GM23338 (cell line): ENCODE measurements at regions not wholly inside any gene's neighbourhood (a gene's known extent, or its start where the extent isn't known, plus 50 kb on each side); places are given as distances from the start of the nearest gene placed in this dataset.

Experiments used
- ATAC-seq: fragments of 200-7000 bp; cut with Tn5 transposase; 3 replicates; pipeline ENCODE4 v1.9.1; 2020
- DNase-seq: peaks from one replicate; pipeline ENCODE4 v3.0.0-alpha.2; 2015; ENCODE audit warnings: low spot score
- H2AFZ ChIP-seq: fragments of 200-600 bp; sonication (generic); 2 replicates; pipeline ENCODE4 v1.8.0; 2016; ENCODE audit warnings: antibody characterized with exemption, mild to moderate bottlenecking, moderate library complexity
- H3F3A ChIP-seq: fragments of 200-600 bp; sonication (generic); replicated peaks from 2 replicates; pipeline ENCODE4 v1.8.0; 2017; ENCODE audit warnings: antibody characterized with exemption, mixed run types, low read depth
- H3K27ac ChIP-seq: fragments of 200-600 bp; sonication (generic); 2 replicates; pipeline ENCODE4 v1.6.1; 2016; ENCODE audit warnings: low read depth
- H3K27me3 ChIP-seq: fragments of 200-600 bp; sonication (generic); 2 replicates; pipeline ENCODE4 v1.8.0; 2016; ENCODE audit warnings: mild to moderate bottlenecking, mixed run types, moderate library complexity; ENCODE audit not compliant: insufficient read depth
- H3K36me3 ChIP-seq: fragments of 200-600 bp; sonication (generic); 2 replicates; pipeline ENCODE4 v1.8.0; 2016; ENCODE audit warnings: mild to moderate bottlenecking; ENCODE audit not compliant: insufficient read depth
- H3K4me1 ChIP-seq: fragments of 200-600 bp; sonication (generic); 2 replicates; pipeline ENCODE4 v1.8.0; 2016; ENCODE audit warnings: mild to moderate bottlenecking, moderate library complexity; ENCODE audit not compliant: insufficient read depth
- H3K4me2 ChIP-seq: fragments of 200-600 bp; sonication (generic); 2 replicates; pipeline ENCODE4 v1.7.1; 2017; ENCODE audit warnings: mixed run types
- H3K4me3 ChIP-seq: fragments of 200-600 bp; sonication (generic); 2 replicates; pipeline ENCODE4 v1.6.1; 2016; ENCODE audit warnings: mixed run types
- H3K79me2 ChIP-seq: fragments of 200-600 bp; sonication (generic); replicated peaks from 2 replicates; pipeline ENCODE4 v1.8.0; 2017; ENCODE audit warnings: mild to moderate bottlenecking; ENCODE audit not compliant: insufficient read depth
- H3K9me2 ChIP-seq: fragments of 200-600 bp; sonication (generic); 2 replicates; pipeline ENCODE4 v1.8.0; 2017; ENCODE audit not compliant: insufficient read depth
- H4K20me1 ChIP-seq: fragments of 200-600 bp; sonication (generic); replicated peaks from 2 replicates; pipeline ENCODE4 v1.8.0; 2017; ENCODE audit warnings: mild to moderate bottlenecking; ENCODE audit not compliant: insufficient read depth
- H3K27ac Mint-ChIP-seq: 2 replicates; pipeline ENCODE4 v1.8.0; 2020; ENCODE audit warnings: inconsistent platforms, mild to moderate bottlenecking, moderate library complexity, mixed read lengths
- H3K27me3 Mint-ChIP-seq: 3 replicates; pipeline ENCODE4 v1.8.0; 2022; ENCODE audit warnings: low read depth, mild to moderate bottlenecking, moderate library complexity, mixed read lengths, inconsistent platforms; ENCODE audit not compliant: insufficient read depth, poor library complexity
- H3K36me3 Mint-ChIP-seq: 3 replicates; pipeline ENCODE4 v1.8.0; 2021; ENCODE audit warnings: low read depth, mild to moderate bottlenecking, inconsistent platforms, moderate library complexity, mixed read lengths
- H3K4me1 Mint-ChIP-seq: 3 replicates; pipeline ENCODE4 v1.8.0; 2020; ENCODE audit warnings: mild to moderate bottlenecking, inconsistent platforms, mixed read lengths
- H3K4me3 Mint-ChIP-seq: 3 replicates; pipeline ENCODE4 v1.8.0; 2021; ENCODE audit warnings: moderate library complexity, mild to moderate bottlenecking, inconsistent platforms, mixed read lengths
- H3K9me3 Mint-ChIP-seq: 3 replicates; pipeline ENCODE4 v1.8.0; 2020; ENCODE audit warnings: moderate library complexity, mild to moderate bottlenecking, inconsistent platforms, mixed read lengths
- CREB1 ChIP-seq: fragments of 250-450 bp; sonication (Bioruptor Pico); IDR thresholded peaks from 2 replicates; pipeline ENCODE4 v1.5.0; 2020; ENCODE audit warnings: low read depth, mild to moderate bottlenecking, moderate library complexity
- EZH2 ChIP-seq: fragments of 200-600 bp; sonication (generic); IDR thresholded peaks from one replicate; pipeline ENCODE4 v1.8.0; 2017; ENCODE audit warnings: antibody characterized with exemption, mild to moderate bottlenecking, low read depth; ENCODE audit not compliant: unreplicated experiment
- EZH2phosphoT487 ChIP-seq: fragments of 200-600 bp; sonication (generic); IDR thresholded peaks from one replicate; pipeline ENCODE4 v1.8.1; 2018; ENCODE audit warnings: antibody characterized with exemption; ENCODE audit not compliant: unreplicated experiment
- JUNB ChIP-seq: IDR thresholded peaks from one replicate; pipeline ENCODE4 v1.6.1; 2016; ENCODE audit warnings: antibody characterized with exemption; ENCODE audit not compliant: unreplicated experiment
- NANOG ChIP-seq: IDR thresholded peaks from 2 replicates; pipeline ENCODE4 v1.6.1; 2016; ENCODE audit warnings: antibody characterized with exemption, borderline replicate concordance
- POLR2AphosphoS5 ChIP-seq: IDR thresholded peaks from 2 replicates; pipeline ENCODE4 v1.6.1; 2016; ENCODE audit warnings: antibody characterized with exemption, low read depth
- ZNF114 ChIP-seq: fragments of 250-450 bp; sonication (Bioruptor Pico); IDR thresholded peaks from 2 replicates; pipeline ENCODE4 v1.5.0; 2020; ENCODE audit warnings: mild to moderate bottlenecking, moderate library complexity
- ZNF331 ChIP-seq: fragments of 250-450 bp; sonication (Bioruptor Pico); IDR thresholded peaks from 2 replicates; pipeline ENCODE4 v1.5.0; 2020; ENCODE audit warnings: low read depth, mild to moderate bottlenecking, moderate library complexity
- TF ChIP-seq, protein P1 (sequence below): IDR thresholded peaks from one replicate; pipeline ENCODE4 v1.6.1; 2018; ENCODE audit warnings: antibody characterized with exemption; ENCODE audit not compliant: unreplicated experiment
- TF ChIP-seq, protein P2 (sequence below): IDR thresholded peaks from 2 replicates; pipeline ENCODE4 v1.6.1; 2016; ENCODE audit warnings: antibody characterized with exemption
- TF ChIP-seq, protein P3 (sequence below): fragments of 250-450 bp; sonication (Bioruptor Pico); IDR thresholded peaks from 2 replicates; pipeline ENCODE4 v1.5.0; 2020; ENCODE audit warnings: mild to moderate bottlenecking, moderate library complexity
- TF ChIP-seq, protein P4 (sequence below), 2 experiments: fragments of 200-600 bp in 1 of 2; sonication (generic) in 1 of 2; conservative IDR thresholded peaks; 2 replicates each; pipeline versions ENCODE4 v1.5.1 to v1.6.1; 2016 to 2017; ENCODE audit warnings: antibody characterized with exemption in 2 of 2, low read depth in 2 of 2, mild to moderate bottlenecking in 2 of 2, moderate library complexity in 1 of 2

DNA sequence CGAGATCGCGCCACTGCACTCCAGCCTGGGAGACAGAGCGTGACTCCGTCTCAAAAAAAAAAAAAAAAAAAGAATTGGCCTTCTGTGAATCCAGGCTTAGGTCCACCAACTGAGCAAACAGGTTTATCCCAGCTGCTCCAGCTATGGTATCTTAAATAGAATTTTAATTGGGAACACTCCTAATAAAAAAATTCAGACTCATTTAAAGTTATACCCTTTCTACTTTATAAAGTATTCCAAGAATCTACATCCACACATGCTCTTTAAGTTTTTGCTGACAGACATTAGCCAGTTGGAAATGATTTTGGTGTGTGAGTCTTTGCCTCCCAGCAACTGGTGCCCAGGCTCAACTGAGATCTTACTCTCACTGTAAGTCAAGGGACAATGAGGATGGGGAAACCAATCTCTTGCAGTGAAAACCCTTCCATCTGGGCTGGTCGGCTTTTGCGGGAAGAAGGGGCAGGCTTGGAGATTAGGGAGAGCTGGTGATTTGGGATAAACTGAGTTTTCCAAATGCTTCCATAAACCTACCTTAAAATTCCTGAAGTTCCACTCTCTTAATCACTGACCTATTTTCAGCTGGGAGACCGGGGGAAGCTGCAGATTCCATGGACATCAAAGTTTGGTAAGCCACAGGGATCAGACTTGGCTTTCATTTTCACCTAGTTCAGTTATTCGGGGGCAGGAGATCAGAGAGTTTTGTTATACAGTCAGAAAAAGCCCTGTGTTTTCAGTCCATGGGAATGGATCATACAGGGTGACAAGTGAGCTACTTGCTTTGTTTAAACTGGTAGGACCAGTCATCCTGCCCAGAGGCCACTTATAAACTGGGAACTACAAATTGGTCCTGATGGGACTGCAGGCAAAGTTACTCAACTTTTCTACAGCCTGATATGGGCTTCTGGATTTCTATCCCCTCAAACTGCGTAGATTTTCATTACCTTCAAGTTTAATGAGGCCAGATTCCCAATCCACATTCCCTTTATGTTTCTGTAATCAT is 89.3 kb upstream of the ZNF746 start:
- no peak overlapping the region for H3K27ac ChIP-seq
- no peaks in the 10 kb centered on the region for H3F3A ChIP-seq
- Mint-ChIP-seq H3K9me3 (peaks cover 32% of the 10 kb centered on the region), H3K27ac (no peak overlapping the region), H3K36me3 (peaks cover 68% of the 10 kb centered on the region), H3K27me3 (no peaks in the 10 kb centered on the region), H3K4me3 (no peak overlapping the region), H3K4me1 (no peaks in the 10 kb centered on the region)
- H3K4me3 ChIP-seq = no peak overlapping the region
- no peaks in the 10 kb centered on the region for H3K9me2 ChIP-seq
- no peak overlapping the region for H3K4me2 ChIP-seq
- peaks cover 16% of the 10 kb centered on the region; the same call in 1 of the 2 replicates for H3K36me3 ChIP-seq
- no peaks in the 10 kb centered on the region for H3K4me1 ChIP-seq
- no peak overlapping the region for H2AFZ ChIP-seq
- no peaks in the 10 kb centered on the region for H3K27me3 ChIP-seq
- H3K79me2 ChIP-seq = no peaks in the 10 kb centered on the region
- ATAC-seq (no peak), DNase-seq (no peak)
- H4K20me1 ChIP-seq = no peaks in the 10 kb centered on the region; the same call in 1 of the 2 replicates
- no peak for TF ChIP-seq EZH2
- TF ChIP-seq, protein P1, sequence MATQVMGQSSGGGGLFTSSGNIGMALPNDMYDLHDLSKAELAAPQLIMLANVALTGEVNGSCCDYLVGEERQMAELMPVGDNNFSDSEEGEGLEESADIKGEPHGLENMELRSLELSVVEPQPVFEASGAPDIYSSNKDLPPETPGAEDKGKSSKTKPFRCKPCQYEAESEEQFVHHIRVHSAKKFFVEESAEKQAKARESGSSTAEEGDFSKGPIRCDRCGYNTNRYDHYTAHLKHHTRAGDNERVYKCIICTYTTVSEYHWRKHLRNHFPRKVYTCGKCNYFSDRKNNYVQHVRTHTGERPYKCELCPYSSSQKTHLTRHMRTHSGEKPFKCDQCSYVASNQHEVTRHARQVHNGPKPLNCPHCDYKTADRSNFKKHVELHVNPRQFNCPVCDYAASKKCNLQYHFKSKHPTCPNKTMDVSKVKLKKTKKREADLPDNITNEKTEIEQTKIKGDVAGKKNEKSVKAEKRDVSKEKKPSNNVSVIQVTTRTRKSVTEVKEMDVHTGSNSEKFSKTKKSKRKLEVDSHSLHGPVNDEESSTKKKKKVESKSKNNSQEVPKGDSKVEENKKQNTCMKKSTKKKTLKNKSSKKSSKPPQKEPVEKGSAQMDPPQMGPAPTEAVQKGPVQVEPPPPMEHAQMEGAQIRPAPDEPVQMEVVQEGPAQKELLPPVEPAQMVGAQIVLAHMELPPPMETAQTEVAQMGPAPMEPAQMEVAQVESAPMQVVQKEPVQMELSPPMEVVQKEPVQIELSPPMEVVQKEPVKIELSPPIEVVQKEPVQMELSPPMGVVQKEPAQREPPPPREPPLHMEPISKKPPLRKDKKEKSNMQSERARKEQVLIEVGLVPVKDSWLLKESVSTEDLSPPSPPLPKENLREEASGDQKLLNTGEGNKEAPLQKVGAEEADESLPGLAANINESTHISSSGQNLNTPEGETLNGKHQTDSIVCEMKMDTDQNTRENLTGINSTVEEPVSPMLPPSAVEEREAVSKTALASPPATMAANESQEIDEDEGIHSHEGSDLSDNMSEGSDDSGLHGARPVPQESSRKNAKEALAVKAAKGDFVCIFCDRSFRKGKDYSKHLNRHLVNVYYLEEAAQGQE = no peak
- TF ChIP-seq, protein P2, sequence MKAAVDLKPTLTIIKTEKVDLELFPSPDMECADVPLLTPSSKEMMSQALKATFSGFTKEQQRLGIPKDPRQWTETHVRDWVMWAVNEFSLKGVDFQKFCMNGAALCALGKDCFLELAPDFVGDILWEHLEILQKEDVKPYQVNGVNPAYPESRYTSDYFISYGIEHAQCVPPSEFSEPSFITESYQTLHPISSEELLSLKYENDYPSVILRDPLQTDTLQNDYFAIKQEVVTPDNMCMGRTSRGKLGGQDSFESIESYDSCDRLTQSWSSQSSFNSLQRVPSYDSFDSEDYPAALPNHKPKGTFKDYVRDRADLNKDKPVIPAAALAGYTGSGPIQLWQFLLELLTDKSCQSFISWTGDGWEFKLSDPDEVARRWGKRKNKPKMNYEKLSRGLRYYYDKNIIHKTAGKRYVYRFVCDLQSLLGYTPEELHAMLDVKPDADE = no peak
- no peak for TF ChIP-seq ZNF331 (CRISPR knock-in tag)
- TF ChIP-seq, protein P3, sequence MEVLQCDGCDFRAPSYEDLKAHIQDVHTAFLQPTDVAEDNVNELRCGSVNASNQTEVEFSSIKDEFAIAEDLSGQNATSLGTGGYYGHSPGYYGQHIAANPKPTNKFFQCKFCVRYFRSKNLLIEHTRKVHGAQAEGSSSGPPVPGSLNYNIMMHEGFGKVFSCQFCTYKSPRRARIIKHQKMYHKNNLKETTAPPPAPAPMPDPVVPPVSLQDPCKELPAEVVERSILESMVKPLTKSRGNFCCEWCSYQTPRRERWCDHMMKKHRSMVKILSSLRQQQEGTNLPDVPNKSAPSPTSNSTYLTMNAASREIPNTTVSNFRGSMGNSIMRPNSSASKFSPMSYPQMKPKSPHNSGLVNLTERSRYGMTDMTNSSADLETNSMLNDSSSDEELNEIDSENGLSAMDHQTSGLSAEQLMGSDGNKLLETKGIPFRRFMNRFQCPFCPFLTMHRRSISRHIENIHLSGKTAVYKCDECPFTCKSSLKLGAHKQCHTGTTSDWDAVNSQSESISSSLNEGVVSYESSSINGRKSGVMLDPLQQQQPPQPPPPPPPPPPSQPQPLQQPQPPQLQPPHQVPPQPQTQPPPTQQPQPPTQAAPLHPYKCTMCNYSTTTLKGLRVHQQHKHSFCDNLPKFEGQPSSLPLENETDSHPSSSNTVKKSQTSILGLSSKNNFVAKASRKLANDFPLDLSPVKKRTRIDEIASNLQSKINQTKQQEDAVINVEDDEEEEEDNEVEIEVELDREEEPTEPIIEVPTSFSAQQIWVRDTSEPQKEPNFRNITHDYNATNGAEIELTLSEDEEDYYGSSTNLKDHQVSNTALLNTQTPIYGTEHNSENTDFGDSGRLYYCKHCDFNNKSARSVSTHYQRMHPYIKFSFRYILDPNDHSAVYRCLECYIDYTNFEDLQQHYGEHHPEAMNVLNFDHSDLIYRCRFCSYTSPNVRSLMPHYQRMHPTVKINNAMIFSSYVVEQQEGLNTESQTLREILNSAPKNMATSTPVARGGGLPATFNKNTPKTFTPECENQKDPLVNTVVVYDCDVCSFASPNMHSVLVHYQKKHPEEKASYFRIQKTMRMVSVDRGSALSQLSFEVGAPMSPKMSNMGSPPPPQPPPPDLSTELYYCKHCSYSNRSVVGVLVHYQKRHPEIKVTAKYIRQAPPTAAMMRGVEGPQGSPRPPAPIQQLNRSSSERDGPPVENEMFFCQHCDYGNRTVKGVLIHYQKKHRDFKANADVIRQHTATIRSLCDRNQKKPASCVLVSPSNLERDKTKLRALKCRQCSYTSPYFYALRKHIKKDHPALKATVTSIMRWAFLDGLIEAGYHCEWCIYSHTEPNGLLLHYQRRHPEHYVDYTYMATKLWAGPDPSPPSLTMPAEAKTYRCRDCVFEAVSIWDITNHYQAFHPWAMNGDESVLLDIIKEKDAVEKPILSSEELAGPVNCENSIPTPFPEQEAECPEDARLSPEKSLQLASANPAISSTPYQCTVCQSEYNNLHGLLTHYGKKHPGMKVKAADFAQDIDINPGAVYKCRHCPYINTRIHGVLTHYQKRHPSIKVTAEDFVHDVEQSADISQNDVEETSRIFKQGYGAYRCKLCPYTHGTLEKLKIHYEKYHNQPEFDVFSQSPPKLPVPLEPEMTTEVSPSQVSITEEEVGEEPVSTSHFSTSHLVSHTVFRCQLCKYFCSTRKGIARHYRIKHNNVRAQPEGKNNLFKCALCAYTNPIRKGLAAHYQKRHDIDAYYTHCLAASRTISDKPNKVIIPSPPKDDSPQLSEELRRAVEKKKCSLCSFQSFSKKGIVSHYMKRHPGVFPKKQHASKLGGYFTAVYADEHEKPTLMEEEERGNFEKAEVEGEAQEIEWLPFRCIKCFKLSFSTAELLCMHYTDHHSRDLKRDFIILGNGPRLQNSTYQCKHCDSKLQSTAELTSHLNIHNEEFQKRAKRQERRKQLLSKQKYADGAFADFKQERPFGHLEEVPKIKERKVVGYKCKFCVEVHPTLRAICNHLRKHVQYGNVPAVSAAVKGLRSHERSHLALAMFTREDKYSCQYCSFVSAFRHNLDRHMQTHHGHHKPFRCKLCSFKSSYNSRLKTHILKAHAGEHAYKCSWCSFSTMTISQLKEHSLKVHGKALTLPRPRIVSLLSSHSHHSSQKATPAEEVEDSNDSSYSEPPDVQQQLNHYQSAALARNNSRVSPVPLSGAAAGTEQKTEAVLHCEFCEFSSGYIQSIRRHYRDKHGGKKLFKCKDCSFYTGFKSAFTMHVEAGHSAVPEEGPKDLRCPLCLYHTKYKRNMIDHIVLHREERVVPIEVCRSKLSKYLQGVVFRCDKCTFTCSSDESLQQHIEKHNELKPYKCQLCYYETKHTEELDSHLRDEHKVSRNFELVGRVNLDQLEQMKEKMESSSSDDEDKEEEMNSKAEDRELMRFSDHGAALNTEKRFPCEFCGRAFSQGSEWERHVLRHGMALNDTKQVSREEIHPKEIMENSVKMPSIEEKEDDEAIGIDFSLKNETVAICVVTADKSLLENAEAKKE = no peak
- no peak for TF ChIP-seq JUNB
- TF ChIP-seq, protein P4, sequence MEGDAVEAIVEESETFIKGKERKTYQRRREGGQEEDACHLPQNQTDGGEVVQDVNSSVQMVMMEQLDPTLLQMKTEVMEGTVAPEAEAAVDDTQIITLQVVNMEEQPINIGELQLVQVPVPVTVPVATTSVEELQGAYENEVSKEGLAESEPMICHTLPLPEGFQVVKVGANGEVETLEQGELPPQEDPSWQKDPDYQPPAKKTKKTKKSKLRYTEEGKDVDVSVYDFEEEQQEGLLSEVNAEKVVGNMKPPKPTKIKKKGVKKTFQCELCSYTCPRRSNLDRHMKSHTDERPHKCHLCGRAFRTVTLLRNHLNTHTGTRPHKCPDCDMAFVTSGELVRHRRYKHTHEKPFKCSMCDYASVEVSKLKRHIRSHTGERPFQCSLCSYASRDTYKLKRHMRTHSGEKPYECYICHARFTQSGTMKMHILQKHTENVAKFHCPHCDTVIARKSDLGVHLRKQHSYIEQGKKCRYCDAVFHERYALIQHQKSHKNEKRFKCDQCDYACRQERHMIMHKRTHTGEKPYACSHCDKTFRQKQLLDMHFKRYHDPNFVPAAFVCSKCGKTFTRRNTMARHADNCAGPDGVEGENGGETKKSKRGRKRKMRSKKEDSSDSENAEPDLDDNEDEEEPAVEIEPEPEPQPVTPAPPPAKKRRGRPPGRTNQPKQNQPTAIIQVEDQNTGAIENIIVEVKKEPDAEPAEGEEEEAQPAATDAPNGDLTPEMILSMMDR (conservative IDR thresholded peaks at IDR 0.05; ENCODE audit: low read depth in 2 of 2) = no peak
- no peak for TF ChIP-seq EZH2phosphoT487
- no peak for TF ChIP-seq ZNF114 (CRISPR knock-in tag)
- no peak for TF ChIP-seq NANOG
- no peak for TF ChIP-seq CREB1
- no peak for TF ChIP-seq POLR2AphosphoS5
